ENCODE measurements at regions not wholly inside any gene's neighbourhood (a gene's known extent, or its start where the extent isn't known, plus 50 kb on each side); places are given as distances from the start of the nearest gene placed in this dataset.

- TF ChIP-seq ZBTB26 (tag by site-specific recombination; optimal IDR thresholded peaks at IDR 0.05) (no peak), ZNF677 (tag by site-specific recombination; IDR thresholded peaks at IDR 0.05) (no peak), BCL11B (tag by site-specific recombination; IDR thresholded peaks at IDR 0.05; ENCODE audit: low read depth) (no peak), ELK4 (IDR thresholded peaks at IDR 0.05; ENCODE audit: borderline replicate concordance, low read depth, low read length) (no peak), ZNF707 (tag by site-specific recombination; IDR thresholded peaks at IDR 0.05) (no peak), ZNF174 (tag by site-specific recombination; IDR thresholded peaks at IDR 0.05) (no peak)
These were observed 728.3 kb downstream of the TYW1 start (continued) for GRCh38 chr7:67724955-67725354.

DNA sequence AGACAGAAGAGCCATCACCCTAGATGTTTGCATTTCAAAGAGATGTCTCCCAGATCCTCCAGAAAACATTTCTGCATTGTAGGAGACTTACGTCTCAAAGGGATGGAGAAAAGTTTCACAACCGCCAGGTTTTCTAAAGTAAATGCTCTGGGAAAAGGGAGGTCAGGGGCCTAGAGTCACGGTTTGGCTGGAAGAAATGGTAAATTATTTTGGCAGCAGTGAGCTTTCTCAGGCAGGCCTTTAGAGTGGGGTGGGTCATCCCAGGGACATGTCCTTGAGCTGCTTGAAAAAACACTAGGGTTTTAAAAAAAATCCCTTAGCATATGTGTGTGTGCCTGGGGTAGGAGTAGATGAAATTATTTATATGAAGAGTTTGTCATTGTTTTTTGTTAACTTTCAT, 728.8 kb downstream of the TYW1 start:
- Histone ChIP-seq H3K36me3 (ENCODE audit: control insufficient read depth in 2 of 2, insufficient read depth in 1 of 2, low read length in 2 of 2) (no peaks in the 10 kb centered on the region), H3K4me3 (ENCODE audit: low read depth, low read length) (no peak overlapping the region), H3K4me1 (ENCODE audit: control insufficient read depth, insufficient read depth, low read length) (no peaks in the 10 kb centered on the region), H3K9me3 (ENCODE audit: control insufficient read depth, insufficient read depth, low read depth, low read length) (no peaks in the 10 kb centered on the region), H3K27ac (ENCODE audit: extremely low read depth, low read depth, low read length) (no peak overlapping the region)
- ChIA-PET POLR2A (no interaction called here), CTCF (no interaction called here)
- TF ChIP-seq ZNF571 (tag by site-specific recombination; IDR thresholded peaks at IDR 0.05) = no peak
- TF ChIP-seq ZNF660 (tag by site-specific recombination; IDR thresholded peaks at IDR 0.05) = no peak
- no peak for TF ChIP-seq ZNF184 (tag by site-specific recombination; IDR thresholded peaks at IDR 0.05)
- no peak for TF ChIP-seq OSR2 (tag by site-specific recombination; IDR thresholded peaks at IDR 0.05)
- no peak for TF ChIP-seq ZSCAN18 (tag by site-specific recombination; IDR thresholded peaks at IDR 0.05)
- TF ChIP-seq, protein P1, sequence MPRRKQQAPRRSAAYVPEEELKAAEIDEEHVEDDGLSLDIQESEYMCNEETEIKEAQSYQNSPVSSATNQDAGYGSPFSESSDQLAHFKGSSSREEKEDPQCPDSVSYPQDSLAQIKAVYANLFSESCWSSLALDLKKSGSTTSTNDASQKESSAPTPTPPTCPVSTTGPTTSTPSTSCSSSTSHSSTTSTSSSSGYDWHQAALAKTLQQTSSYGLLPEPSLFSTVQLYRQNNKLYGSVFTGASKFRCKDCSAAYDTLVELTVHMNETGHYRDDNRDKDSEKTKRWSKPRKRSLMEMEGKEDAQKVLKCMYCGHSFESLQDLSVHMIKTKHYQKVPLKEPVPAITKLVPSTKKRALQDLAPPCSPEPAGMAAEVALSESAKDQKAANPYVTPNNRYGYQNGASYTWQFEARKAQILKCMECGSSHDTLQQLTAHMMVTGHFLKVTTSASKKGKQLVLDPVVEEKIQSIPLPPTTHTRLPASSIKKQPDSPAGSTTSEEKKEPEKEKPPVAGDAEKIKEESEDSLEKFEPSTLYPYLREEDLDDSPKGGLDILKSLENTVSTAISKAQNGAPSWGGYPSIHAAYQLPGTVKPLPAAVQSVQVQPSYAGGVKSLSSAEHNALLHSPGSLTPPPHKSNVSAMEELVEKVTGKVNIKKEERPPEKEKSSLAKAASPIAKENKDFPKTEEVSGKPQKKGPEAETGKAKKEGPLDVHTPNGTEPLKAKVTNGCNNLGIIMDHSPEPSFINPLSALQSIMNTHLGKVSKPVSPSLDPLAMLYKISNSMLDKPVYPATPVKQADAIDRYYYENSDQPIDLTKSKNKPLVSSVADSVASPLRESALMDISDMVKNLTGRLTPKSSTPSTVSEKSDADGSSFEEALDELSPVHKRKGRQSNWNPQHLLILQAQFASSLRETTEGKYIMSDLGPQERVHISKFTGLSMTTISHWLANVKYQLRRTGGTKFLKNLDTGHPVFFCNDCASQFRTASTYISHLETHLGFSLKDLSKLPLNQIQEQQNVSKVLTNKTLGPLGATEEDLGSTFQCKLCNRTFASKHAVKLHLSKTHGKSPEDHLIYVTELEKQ (tag by site-specific recombination; IDR thresholded peaks at IDR 0.05; ENCODE audit: borderline replicate concordance) = no peak
- TF ChIP-seq ZNF76 (tag by site-specific recombination; IDR thresholded peaks at IDR 0.05; ENCODE audit: borderline replicate concordance, low read depth) = no peak
- TF ChIP-seq ZNF341 (tag by site-specific recombination; IDR thresholded peaks at IDR 0.05; ENCODE audit: low read depth) = no peak
- TF ChIP-seq ZNF510 (tag by site-specific recombination; IDR thresholded peaks at IDR 0.05; ENCODE audit: insufficient replicate concordance) = no peak
- no peak for TF ChIP-seq ZNF585B (tag by site-specific recombination; IDR thresholded peaks at IDR 0.05)
- no peak for TF ChIP-seq ZNF19 (tag by site-specific recombination; IDR thresholded peaks at IDR 0.05; ENCODE audit: low read depth)
- no peak for TF ChIP-seq ZBTB1 (tag by site-specific recombination; IDR thresholded peaks at IDR 0.05)
- TF ChIP-seq ZNF596 (tag by site-specific recombination; IDR thresholded peaks at IDR 0.05) = no peak
- TF ChIP-seq, protein P2, sequence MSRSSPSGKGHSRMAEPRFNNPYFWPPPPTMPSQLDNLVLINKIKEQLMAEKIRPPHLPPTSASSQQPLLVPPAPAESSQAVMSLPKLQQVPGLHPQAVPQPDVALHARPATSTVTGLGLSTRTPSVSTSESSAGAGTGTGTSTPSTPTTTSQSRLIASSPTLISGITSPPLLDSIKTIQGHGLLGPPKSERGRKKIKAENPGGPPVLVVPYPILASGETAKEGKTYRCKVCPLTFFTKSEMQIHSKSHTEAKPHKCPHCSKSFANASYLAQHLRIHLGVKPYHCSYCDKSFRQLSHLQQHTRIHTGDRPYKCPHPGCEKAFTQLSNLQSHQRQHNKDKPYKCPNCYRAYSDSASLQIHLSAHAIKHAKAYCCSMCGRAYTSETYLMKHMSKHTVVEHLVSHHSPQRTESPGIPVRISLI (tag by site-specific recombination; IDR thresholded peaks at IDR 0.05) = no peak
- no peak for TF ChIP-seq ZNF140 (tag by site-specific recombination; IDR thresholded peaks at IDR 0.05)
- TF ChIP-seq REPIN1 (tag by site-specific recombination; IDR thresholded peaks at IDR 0.05; ENCODE audit: low read depth) = no peak
- TF ChIP-seq FEZF1 (tag by site-specific recombination; IDR thresholded peaks at IDR 0.05) = no peak

Data from HEK293 (cell line).